GM12878 (cell line): ENCODE measurements at regions not wholly inside any gene's neighbourhood (a gene's known extent, or its start where the extent isn't known, plus 50 kb on each side); places are given as distances from the start of the nearest gene placed in this dataset. TPM values are rescaled to one million over a fixed set of nuclear protein-coding genes. Genes with fewer than 3 reads are reported as not detected.

Experiments
- microRNA counts: library from miRNA; unstranded; fragments of <30 nt; microRNA quantifications from one replicate; lab custom pipeline; 2016
- microRNA-seq: library from miRNA; unstranded; fragments of <30 nt; microRNA quantifications from one replicate; pipeline ENCODE4, GENCODE V29; 2018
- small RNA-seq: library from RNA; depleted of rRNA; stranded (forward); fragments of <200 nt; gene quantifications from one replicate; pipeline ENCODE3, GENCODE V24; 2014

MicroRNAs encoded in the stretch of these regions (microRNA counts, 767-probe panel; counts per million panel counts)
- 55.3 counts per million for microRNA hsa-miR-145-5p (lab: Ali Mortazavi, UCI)

Small RNAs in the stretch of these regions (microRNA-seq; reads per million reads assigned to microRNA genes)
- 9.8 reads per million, percentile 43 among the genes with 10 or more reads in this experiment for gene MIR145

Small RNAs in the stretch of these regions (small RNA-seq; reads per million reads assigned to genes)
- gene MIR145 = not detected
